ENCODE measurements at regions not wholly inside any gene's neighbourhood (a gene's known extent, or its start where the extent isn't known, plus 50 kb on each side); places are given as distances from the start of the nearest gene placed in this dataset.

GRCh38 chr9:129306318-129306973, 128.4 kb upstream of the IER5L start:
- TF ChIP-seq POLR2A (IDR thresholded peaks at IDR 0.05) (no peak), CTCF (IDR thresholded peaks at IDR 0.05) (no peak)

Data from heart left ventricle (tissue), 13 donors.